ENCODE measurements at regions not wholly inside any gene's neighbourhood (a gene's known extent, or its start where the extent isn't known, plus 50 kb on each side); places are given as distances from the start of the nearest gene placed in this dataset.

- no peak for TF ChIP-seq CTCF (tag by site-specific recombination; IDR thresholded peaks at IDR 0.05)
- no peak for TF ChIP-seq ZNF23 (tag by site-specific recombination; IDR thresholded peaks at IDR 0.05; ENCODE audit: borderline replicate concordance)
- no peak for TF ChIP-seq ZNF701 (tag by site-specific recombination; IDR thresholded peaks at IDR 0.05)
Measured at GRCh38 chr7:69088185-69088584, 510.1 kb upstream of the AUTS2 start.

All from HEK293 (cell line).